ENCODE measurements at regions not wholly inside any gene's neighbourhood (a gene's known extent, or its start where the extent isn't known, plus 50 kb on each side); places are given as distances from the start of the nearest gene placed in this dataset.

- no peak for TF ChIP-seq TAF7 (optimal IDR thresholded peaks at IDR 0.05; ENCODE audit: borderline replicate concordance, low read depth, low read length)
- TF ChIP-seq YY1 (IDR thresholded peaks at IDR 0.05; ENCODE audit: low read depth, low read length): no peak
- TF ChIP-seq BACH1 (IDR thresholded peaks at IDR 0.05; ENCODE audit: low read length): no peak
- TF ChIP-seq TEAD4 (IDR thresholded peaks at IDR 0.05; ENCODE audit: low read depth, low read length): no peak
- no peak for TF ChIP-seq SIRT6 (IDR thresholded peaks at IDR 0.05; ENCODE audit: low read length)
Observed at GRCh38 chr2:9118383-9118960, 88.1 kb upstream of the ASAP2 start (continued).

All from H1 (cell line).